Hepatic stellate cell (primary cell): ENCODE measurements at regions not wholly inside any gene's neighbourhood (a gene's known extent, or its start where the extent isn't known, plus 50 kb on each side); places are given as distances from the start of the nearest gene placed in this dataset.
"Not testable (repeated sequence)": the region's sequence is repeated elsewhere in the genome, so short reads cannot be mapped to it uniquely, and the experiment has no call there.

Experiments used
- DNase-seq: peaks from one replicate; pipeline ENCODE4 v3.0.0; 2011; ENCODE audit warnings: low spot score

- DNase-seq = no peak
Measured at GRCh38 chr2:8344144-8345097, 337.4 kb upstream of the ID2 start.

- no peak for DNase-seq
Measured at GRCh38 chr2:8345200-8345599, 336.7 kb upstream of the ID2 start.

- DNase-seq = no peak
Measured at GRCh38 chr2:8346208-8346607, 335.6 kb upstream of the ID2 start.

GRCh38 chr2:8346706-8347430 is 335.0 kb upstream of the ID2 start:
- no peak for DNase-seq

- not testable (repeated sequence) for DNase-seq
Measured at GRCh38 chr2:8348911-8349310, 332.9 kb upstream of the ID2 start.

GRCh38 chr2:8352296-8352695 is 329.6 kb upstream of the ID2 start:
- DNase-seq = no peak

- no peak for DNase-seq
Measured at GRCh38 chr2:8352989-8353388, 328.9 kb upstream of the ID2 start.

- no peak for DNase-seq
Measured at GRCh38 chr2:8355102-8355859, 326.6 kb upstream of the ID2 start.

- DNase-seq = no peak
Measured at GRCh38 chr2:8357738-8358518, 323.9 kb upstream of the ID2 start.

GRCh38 chr2:8361930-8362329 is 319.9 kb upstream of the ID2 start:
- DNase-seq = no peak

- no peak for DNase-seq
Measured at GRCh38 chr2:8363161-8363560, 318.7 kb upstream of the ID2 start.

GRCh38 chr2:8364668-8365067 is 317.2 kb upstream of the ID2 start:
- DNase-seq = no peak

GRCh38 chr2:8365331-8365910 is 316.4 kb upstream of the ID2 start:
- no peak for DNase-seq

GRCh38 chr2:8367833-8368232 is 314.0 kb upstream of the ID2 start:
- no peak for DNase-seq

- no peak for DNase-seq
Measured at GRCh38 chr2:8368463-8368862, 313.4 kb upstream of the ID2 start.

- DNase-seq = no peak
Measured at GRCh38 chr2:8369522-8369921, 312.3 kb upstream of the ID2 start.

- DNase-seq = no peak
Measured at GRCh38 chr2:8370258-8370802, 311.5 kb upstream of the ID2 start.

- DNase-seq = no peak
Measured at GRCh38 chr2:8371653-8372052, 310.2 kb upstream of the ID2 start.

GRCh38 chr2:8374782-8375181 is 307.1 kb upstream of the ID2 start:
- DNase-seq = no peak

GRCh38 chr2:8376603-8377410 is 305.0 kb upstream of the ID2 start:
- DNase-seq = no peak
